ENCODE measurements at regions not wholly inside any gene's neighbourhood (a gene's known extent, or its start where the extent isn't known, plus 50 kb on each side); places are given as distances from the start of the nearest gene placed in this dataset.

DNA sequence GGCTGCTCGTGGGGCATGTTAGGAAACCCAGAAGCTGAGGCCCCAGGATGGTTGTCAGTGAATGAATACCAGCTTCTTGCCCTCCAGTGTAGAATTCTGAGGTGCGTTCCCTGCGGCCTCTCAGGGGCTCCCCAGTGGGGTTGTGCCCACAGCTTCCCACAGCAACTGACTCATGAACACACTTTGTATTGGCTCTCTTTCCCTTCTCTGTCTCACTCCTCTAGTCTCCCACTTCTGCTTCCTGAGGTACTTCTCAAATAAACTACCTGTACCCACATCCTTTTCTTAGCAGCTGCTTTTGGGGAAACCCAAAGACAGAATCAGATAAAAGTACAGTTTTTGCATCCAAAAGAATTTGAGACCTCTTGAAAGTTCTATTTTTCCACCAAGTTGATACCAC lies 107.7 kb upstream of the JAG1 start:
- Histone ChIP-seq H3K4me3 (ENCODE audit: control insufficient read depth in 1 of 7, extremely low read depth in 1 of 7, insufficient read depth in 4 of 7, low read depth in 2 of 7, low read length in 6 of 7) (peak overlapping the region in 1 of 7 experiments; percentile 1), H3K9me3 (ENCODE audit: control extremely low read depth in 1 of 5, control insufficient read depth in 4 of 5, insufficient read depth in 2 of 5, low read depth in 1 of 5, low read length in 4 of 5) (no peaks in the 10 kb centered on the region), H3K27me3 (replicated peaks in 2 of 5; ENCODE audit: control insufficient read depth in 4 of 5, insufficient read depth in 5 of 5, low read length in 4 of 5) (no peaks in the 10 kb centered on the region), H3K4me1 (ENCODE audit: control extremely low read depth in 1 of 4, control insufficient read depth in 4 of 4, insufficient read depth in 4 of 4, low read length in 3 of 4) (peaks cover 3 to 20% (median 15%) of the 10 kb centered on the region in 4 experiments), H3K36me3 (ENCODE audit: control insufficient read depth in 4 of 4, insufficient read depth in 4 of 4, low read length in 3 of 4) (no peaks in the 10 kb centered on the region), H3K27ac (ENCODE audit: insufficient read depth in 1 of 2, low read depth in 1 of 2, low read length in 2 of 2, poor library complexity in 1 of 2, severe bottlenecking in 2 of 2) (no peak overlapping the region)
- peak; percentile 14 to 84 (median 81) for DNase-seq
- POLR2A ChIA-PET = no interaction called here
- 0% methylated on average over 2 of the region's 3 CpGs for WGBS (ENCODE audit: insufficient coverage)
- CTCF ChIA-PET = interaction anchor here (2.0 kb wide), 1 partner anchor 107 kb away, joined by 4 read pairs; the partner anchor contains the start of gene JAG1

GRCh38 chr20:10783707-10784553 lies 110.1 kb upstream of the JAG1 start:
- Histone ChIP-seq H3K27me3 (replicated peaks in 2 of 5; ENCODE audit: control insufficient read depth in 4 of 5, insufficient read depth in 5 of 5, low read length in 4 of 5) (no peaks in the 10 kb centered on the region), H3K4me1 (ENCODE audit: control extremely low read depth in 1 of 4, control insufficient read depth in 4 of 4, insufficient read depth in 4 of 4, low read length in 3 of 4) (peaks cover 3 to 20% (median 15%) of the 10 kb centered on the region in 4 experiments), H3K27ac (ENCODE audit: insufficient read depth in 1 of 2, low read depth in 1 of 2, low read length in 2 of 2, poor library complexity in 1 of 2, severe bottlenecking in 2 of 2) (no peak overlapping the region), H3K36me3 (ENCODE audit: control insufficient read depth in 4 of 4, insufficient read depth in 4 of 4, low read length in 3 of 4) (no peaks in the 10 kb centered on the region), H3K9me3 (ENCODE audit: control extremely low read depth in 1 of 5, control insufficient read depth in 4 of 5, insufficient read depth in 2 of 5, low read depth in 1 of 5, low read length in 4 of 5) (no peaks in the 10 kb centered on the region), H3K4me3 (ENCODE audit: control insufficient read depth in 1 of 7, extremely low read depth in 1 of 7, insufficient read depth in 4 of 7, low read depth in 2 of 7, low read length in 6 of 7) (no peak overlapping the region)
- DNase-seq = peak in 2 of 3 donors; percentile 11
- ChIA-PET POLR2A (no interaction called here), CTCF (interaction anchor here (1.0 to 1.5 kb wide), 3 partner anchors 9 to 20 kb away, joined by 3 read pairs; no protein-coding TSS in a partner anchor)
- 88% methylated on average over 3 of the region's 4 CpGs for WGBS (ENCODE audit: insufficient coverage)

DNA sequence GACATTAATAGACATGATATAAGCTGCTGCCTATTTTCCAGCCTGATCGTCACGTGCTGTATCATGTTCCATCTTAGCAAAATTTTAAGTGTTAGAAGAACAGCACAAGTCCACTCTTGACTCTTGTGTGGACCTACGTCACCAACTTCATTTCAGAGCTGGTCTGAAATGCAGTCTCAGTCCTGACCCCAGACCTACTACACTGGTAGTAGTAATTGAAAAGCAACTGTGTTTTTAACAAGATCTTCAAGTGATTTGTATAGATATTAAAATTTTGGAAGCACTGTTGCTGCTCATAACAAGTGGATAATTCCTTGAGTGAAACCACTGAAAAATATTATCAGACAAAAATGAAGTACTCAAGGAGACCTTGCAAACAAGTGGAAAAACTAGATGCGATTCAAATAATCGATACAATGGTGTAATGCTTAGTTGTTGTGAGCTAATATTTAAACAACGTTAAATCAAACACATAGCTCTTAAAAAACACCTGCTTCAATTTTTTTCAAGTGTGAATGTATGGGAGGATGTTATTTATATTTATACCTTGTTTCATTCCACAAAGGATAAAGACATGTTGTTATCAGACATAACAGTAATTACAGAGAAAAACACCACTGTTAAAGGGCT lies 110.9 kb upstream of the JAG1 start:
- Histone ChIP-seq H3K4me1 (ENCODE audit: control extremely low read depth in 1 of 4, control insufficient read depth in 4 of 4, insufficient read depth in 4 of 4, low read length in 3 of 4) (peaks cover 3 to 20% (median 15%) of the 10 kb centered on the region in 4 experiments), H3K27ac (ENCODE audit: insufficient read depth in 1 of 2, low read depth in 1 of 2, low read length in 2 of 2, poor library complexity in 1 of 2, severe bottlenecking in 2 of 2) (no peak overlapping the region), H3K4me3 (ENCODE audit: control insufficient read depth in 1 of 7, extremely low read depth in 1 of 7, insufficient read depth in 4 of 7, low read depth in 2 of 7, low read length in 6 of 7) (no peak overlapping the region), H3K9me3 (ENCODE audit: control extremely low read depth in 1 of 5, control insufficient read depth in 4 of 5, insufficient read depth in 2 of 5, low read depth in 1 of 5, low read length in 4 of 5) (no peaks in the 10 kb centered on the region), H3K27me3 (replicated peaks in 2 of 5; ENCODE audit: control insufficient read depth in 4 of 5, insufficient read depth in 5 of 5, low read length in 4 of 5) (no peaks in the 10 kb centered on the region), H3K36me3 (ENCODE audit: control insufficient read depth in 4 of 4, insufficient read depth in 4 of 4, low read length in 3 of 4) (no peaks in the 10 kb centered on the region)
- POLR2A ChIA-PET = no interaction called here
- WGBS (ENCODE audit: insufficient coverage) = 96% methylated on average over 3 of the region's 6 CpGs
- no peak for DNase-seq
- CTCF ChIA-PET = interaction anchor here (0.9 to 1.3 kb wide), 2 partner anchors 12 to 16 kb away, joined by 3 read pairs; no protein-coding TSS in a partner anchor

- no peak overlapping the region for H3K27ac ChIP-seq (ENCODE audit: insufficient read depth in 1 of 2, low read depth in 1 of 2, low read length in 2 of 2, poor library complexity in 1 of 2, severe bottlenecking in 2 of 2)
These were observed 112.9 kb upstream of the JAG1 start for GRCh38 chr20:10786678-10787077.

DNA sequence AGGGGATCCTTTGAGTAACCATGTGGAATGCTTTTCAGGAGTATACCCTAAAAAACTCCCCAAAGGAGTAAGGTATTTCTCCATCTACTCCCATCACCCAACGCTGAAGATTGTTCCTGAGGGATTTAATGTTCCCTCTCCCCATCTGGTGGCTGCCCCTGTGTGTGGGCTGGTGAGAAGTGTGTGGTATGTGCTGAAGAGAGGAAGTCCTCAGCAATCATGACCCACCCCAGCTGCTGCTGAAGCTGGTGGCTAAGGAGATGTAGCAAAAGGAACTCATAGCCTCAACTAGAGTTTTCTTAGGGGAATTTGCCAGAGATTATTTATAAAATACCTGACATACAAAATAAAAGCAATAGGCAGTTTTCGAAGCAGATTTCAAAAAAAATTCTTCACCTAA lies 114.3 kb upstream of the JAG1 start:
- ChIA-PET CTCF (no interaction called here), POLR2A (no interaction called here)
- Histone ChIP-seq H3K27me3 (replicated peaks in 2 of 5; ENCODE audit: control insufficient read depth in 4 of 5, insufficient read depth in 5 of 5, low read length in 4 of 5) (no peaks in the 10 kb centered on the region), H3K9me3 (ENCODE audit: control extremely low read depth in 1 of 5, control insufficient read depth in 4 of 5, insufficient read depth in 2 of 5, low read depth in 1 of 5, low read length in 4 of 5) (no peaks in the 10 kb centered on the region), H3K4me3 (ENCODE audit: control insufficient read depth in 1 of 7, extremely low read depth in 1 of 7, insufficient read depth in 4 of 7, low read depth in 2 of 7, low read length in 6 of 7) (no peak overlapping the region), H3K4me1 (ENCODE audit: control extremely low read depth in 1 of 4, control insufficient read depth in 4 of 4, insufficient read depth in 4 of 4, low read length in 3 of 4) (peaks cover 0 to 5% (median 0%) of the 10 kb centered on the region in 4 experiments), H3K36me3 (ENCODE audit: control insufficient read depth in 4 of 4, insufficient read depth in 4 of 4, low read length in 3 of 4) (no peaks in the 10 kb centered on the region), H3K27ac (ENCODE audit: insufficient read depth in 1 of 2, low read depth in 1 of 2, low read length in 2 of 2, poor library complexity in 1 of 2, severe bottlenecking in 2 of 2) (no peak overlapping the region)
- DNase-seq = no peak
- WGBS (ENCODE audit: insufficient coverage) = no CpG with 5 or more reads among the region's 2 CpGs

More at GRCh38 chr20:10786678-10787077, 112.9 kb upstream of the JAG1 start:
- H3K4me1 ChIP-seq (ENCODE audit: control extremely low read depth in 1 of 4, control insufficient read depth in 4 of 4, insufficient read depth in 4 of 4, low read length in 3 of 4) = peaks cover 0 to 10% (median 4%) of the 10 kb centered on the region in 4 experiments
- DNase-seq = no peak
- ChIA-PET CTCF (no interaction called here), POLR2A (no interaction called here)
- no CpG with 5 or more reads among the region's 1 CpG for WGBS (ENCODE audit: insufficient coverage)
- H3K27me3 ChIP-seq (replicated peaks in 2 of 5; ENCODE audit: control insufficient read depth in 4 of 5, insufficient read depth in 5 of 5, low read length in 4 of 5) = no peaks in the 10 kb centered on the region
- H3K9me3 ChIP-seq (ENCODE audit: control extremely low read depth in 1 of 5, control insufficient read depth in 4 of 5, insufficient read depth in 2 of 5, low read depth in 1 of 5, low read length in 4 of 5) = no peaks in the 10 kb centered on the region
- no peak overlapping the region for H3K4me3 ChIP-seq (ENCODE audit: control insufficient read depth in 1 of 7, extremely low read depth in 1 of 7, insufficient read depth in 4 of 7, low read depth in 2 of 7, low read length in 6 of 7)
- no peaks in the 10 kb centered on the region for H3K36me3 ChIP-seq (ENCODE audit: control insufficient read depth in 4 of 4, insufficient read depth in 4 of 4, low read length in 3 of 4)

- H3K4me3 ChIP-seq (ENCODE audit: control insufficient read depth in 1 of 7, extremely low read depth in 1 of 7, insufficient read depth in 4 of 7, low read depth in 2 of 7, low read length in 6 of 7) = no peak overlapping the region
- 100% methylated on average over 2 of the region's 4 CpGs for WGBS (ENCODE audit: insufficient coverage)
- H3K36me3 ChIP-seq (ENCODE audit: control insufficient read depth in 4 of 4, insufficient read depth in 4 of 4, low read length in 3 of 4) = no peaks in the 10 kb centered on the region
- H3K27ac ChIP-seq (ENCODE audit: insufficient read depth in 1 of 2, low read depth in 1 of 2, low read length in 2 of 2, poor library complexity in 1 of 2, severe bottlenecking in 2 of 2) = no peak overlapping the region
- POLR2A ChIA-PET = no interaction called here
- H3K27me3 ChIP-seq (replicated peaks in 2 of 5; ENCODE audit: control insufficient read depth in 4 of 5, insufficient read depth in 5 of 5, low read length in 4 of 5) = no peaks in the 10 kb centered on the region
- H3K4me1 ChIP-seq (ENCODE audit: control extremely low read depth in 1 of 4, control insufficient read depth in 4 of 4, insufficient read depth in 4 of 4, low read length in 3 of 4) = peaks cover 0 to 5% (median 0%) of the 10 kb centered on the region in 4 experiments
- CTCF ChIA-PET = no interaction called here
- no peaks in the 10 kb centered on the region for H3K9me3 ChIP-seq (ENCODE audit: control extremely low read depth in 1 of 5, control insufficient read depth in 4 of 5, insufficient read depth in 2 of 5, low read depth in 1 of 5, low read length in 4 of 5)
- no peak for DNase-seq
These were observed 115.1 kb upstream of the JAG1 start for GRCh38 chr20:10788877-10789276.

DNA sequence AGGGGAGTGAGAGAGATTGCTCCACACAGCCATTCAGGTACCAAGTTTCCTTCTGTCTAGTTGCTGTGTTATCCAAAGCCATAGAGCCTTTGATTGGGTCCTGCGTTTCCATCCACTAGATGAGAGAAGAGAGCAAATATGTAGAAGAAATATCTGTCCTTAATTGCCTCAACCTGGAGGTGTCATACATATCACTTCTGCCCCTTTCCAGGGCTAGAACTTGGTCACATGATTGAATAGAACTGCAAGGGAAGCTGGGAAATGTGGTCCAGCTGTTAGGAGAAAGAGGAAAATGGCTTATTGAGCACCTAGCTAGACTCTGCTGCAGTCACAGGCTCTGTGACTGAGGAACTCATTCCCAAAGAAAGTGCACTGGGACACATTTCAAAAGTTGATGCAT lies 115.6 kb upstream of the JAG1 start:
- Histone ChIP-seq H3K27ac (ENCODE audit: insufficient read depth in 1 of 2, low read depth in 1 of 2, low read length in 2 of 2, poor library complexity in 1 of 2, severe bottlenecking in 2 of 2) (no peak overlapping the region), H3K4me1 (ENCODE audit: control extremely low read depth in 1 of 4, control insufficient read depth in 4 of 4, insufficient read depth in 4 of 4, low read length in 3 of 4) (no peaks in the 10 kb centered on the region), H3K27me3 (replicated peaks in 2 of 5; ENCODE audit: control insufficient read depth in 4 of 5, insufficient read depth in 5 of 5, low read length in 4 of 5) (no peaks in the 10 kb centered on the region), H3K4me3 (ENCODE audit: control insufficient read depth in 1 of 7, extremely low read depth in 1 of 7, insufficient read depth in 4 of 7, low read depth in 2 of 7, low read length in 6 of 7) (no peak overlapping the region), H3K36me3 (ENCODE audit: control insufficient read depth in 4 of 4, insufficient read depth in 4 of 4, low read length in 3 of 4) (no peaks in the 10 kb centered on the region), H3K9me3 (ENCODE audit: control extremely low read depth in 1 of 5, control insufficient read depth in 4 of 5, insufficient read depth in 2 of 5, low read depth in 1 of 5, low read length in 4 of 5) (no peaks in the 10 kb centered on the region)
- no CpG with 5 or more reads among the region's 1 CpG for whole genome bisulfite sequencing (ENCODE audit: insufficient coverage)
- CTCF ChIA-PET = no interaction called here
- DNase-seq = no peak
- POLR2A ChIA-PET = no interaction called here
